22Rv1 (cell line): ENCODE measurements at regions not wholly inside any gene's neighbourhood (a gene's known extent, or its start where the extent isn't known, plus 50 kb on each side); places are given as distances from the start of the nearest gene placed in this dataset.

Source experiments
- ZFX ChIP-seq: fragments of 450-650 bp; IDR thresholded peaks from 2 replicates; pipeline ENCODE4 v1.6.1; 2017; ENCODE audit warnings: antibody characterized with exemption, borderline replicate concordance
- TF ChIP-seq, protein P1 (sequence below): fragments of 450-650 bp; IDR thresholded peaks from 2 replicates; pipeline ENCODE4 v1.5.1; 2017; ENCODE audit warnings: mild to moderate bottlenecking

DNA sequence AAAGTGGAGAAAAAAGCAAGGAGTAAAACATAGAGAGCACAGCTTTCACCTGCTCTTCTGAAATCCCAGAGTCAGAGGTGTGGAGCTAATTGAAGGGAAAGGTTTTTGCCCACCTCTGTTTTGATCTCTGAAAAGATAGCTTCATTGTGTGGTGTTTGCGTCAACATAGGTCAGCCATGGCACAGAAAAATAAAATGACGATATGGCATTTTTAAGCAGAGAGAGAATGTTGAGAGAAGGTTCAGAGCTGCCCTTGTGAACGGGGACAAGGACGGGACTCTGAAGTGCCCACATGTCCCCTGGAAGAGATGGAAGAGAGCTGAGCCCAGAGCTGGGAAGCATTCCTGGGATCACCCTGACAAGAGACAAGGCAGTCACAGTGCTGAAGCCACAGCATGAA is 249.4 kb upstream of the PLSCR5 start:
- TF ChIP-seq, protein P1, sequence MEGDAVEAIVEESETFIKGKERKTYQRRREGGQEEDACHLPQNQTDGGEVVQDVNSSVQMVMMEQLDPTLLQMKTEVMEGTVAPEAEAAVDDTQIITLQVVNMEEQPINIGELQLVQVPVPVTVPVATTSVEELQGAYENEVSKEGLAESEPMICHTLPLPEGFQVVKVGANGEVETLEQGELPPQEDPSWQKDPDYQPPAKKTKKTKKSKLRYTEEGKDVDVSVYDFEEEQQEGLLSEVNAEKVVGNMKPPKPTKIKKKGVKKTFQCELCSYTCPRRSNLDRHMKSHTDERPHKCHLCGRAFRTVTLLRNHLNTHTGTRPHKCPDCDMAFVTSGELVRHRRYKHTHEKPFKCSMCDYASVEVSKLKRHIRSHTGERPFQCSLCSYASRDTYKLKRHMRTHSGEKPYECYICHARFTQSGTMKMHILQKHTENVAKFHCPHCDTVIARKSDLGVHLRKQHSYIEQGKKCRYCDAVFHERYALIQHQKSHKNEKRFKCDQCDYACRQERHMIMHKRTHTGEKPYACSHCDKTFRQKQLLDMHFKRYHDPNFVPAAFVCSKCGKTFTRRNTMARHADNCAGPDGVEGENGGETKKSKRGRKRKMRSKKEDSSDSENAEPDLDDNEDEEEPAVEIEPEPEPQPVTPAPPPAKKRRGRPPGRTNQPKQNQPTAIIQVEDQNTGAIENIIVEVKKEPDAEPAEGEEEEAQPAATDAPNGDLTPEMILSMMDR, result no peak
- no peak for TF ChIP-seq ZFX
